HepG2 (cell line): ENCODE measurements at regions not wholly inside any gene's neighbourhood (a gene's known extent, or its start where the extent isn't known, plus 50 kb on each side); places are given as distances from the start of the nearest gene placed in this dataset.
A peak's percentile ranks its signal among the peaks of the same experiment; 100 is the strongest.

Experiments
- ATAC-seq: fragments of 200-7000 bp; cut with Tn5 transposase; 3 replicates; pipeline ENCODE4 v1.9.1; 2020; ENCODE audit warnings: mild to moderate bottlenecking, moderate library complexity
- BruUV-seq: library from RNA; stranded (reverse); fragments of 400-500 nt; replicated peaks from 2 replicates; lab custom pipeline; 2021; lab: Mats Ljungman, UMichigan
- CTCF ChIA-PET: fragments of 300-600 bp; formaldehyde crosslinking; extraction: SDS; loops from one replicate; lab custom pipeline; 2021; ENCODE audit warnings: low total read pairs, inconsistent platforms, low intra/inter-chr PET ratio; lab: Yijun Ruan, JAX
- POLR2A ChIA-PET: fragments of 350-600 bp; sonication (Branson Sonifier 250); formaldehyde crosslinking; loops from one replicate; lab custom pipeline; 2020; ENCODE audit warnings: antibody characterized with exemption, inconsistent platforms; lab: Yijun Ruan, JAX
- DNase-seq: peaks from one replicate; pipeline ENCODE4 v3.0.0-alpha.2; 2015; ENCODE audit warnings: low spot score
- FAIRE-seq: peaks from 3 replicates; lab custom pipeline; 2011; peaks lifted over from hg19 to GRCh38; lab: Jason Lieb, UNC
- H2AFZ ChIP-seq: one replicate; pipeline ENCODE4 v1.6.1; 2011; ENCODE audit warnings: low read length, inconsistent platforms
- H3K27ac ChIP-seq: fragments of 300-600 bp; 3 replicates; pipeline ENCODE4 v1.8.0; 2011; ENCODE audit warnings: mixed run types, mild to moderate bottlenecking, mixed read lengths, low read length, inconsistent platforms; ENCODE audit not compliant: insufficient read depth; ENCODE audit errors: extremely low read length
- H3K27me3 ChIP-seq, 2 experiments: fragments of 200-600 bp in 1 of 2; 2 replicates in 1 of 2; 3 replicates in 1 of 2; pipeline versions ENCODE4 v1.6.0 to v1.8.0; 2011; ENCODE audit warnings: low read length in 2 of 2, mild to moderate bottlenecking in 2 of 2, moderate library complexity in 2 of 2, inconsistent platforms in 1 of 2; ENCODE audit not compliant: insufficient read depth in 2 of 2, control insufficient read depth in 1 of 2
- H3K36me3 ChIP-seq, 2 experiments: fragments of 200-600 bp in 1 of 2; replicated peaks in 1 of 2; 2 replicates in 1 of 2; 3 replicates in 1 of 2; pipeline versions ENCODE4 v1.5.1 to v1.8.0; 2011; ENCODE audit warnings: low read length in 2 of 2, inconsistent platforms in 1 of 2; ENCODE audit not compliant: insufficient read depth in 2 of 2, control insufficient read depth in 1 of 2
- H3K4me1 ChIP-seq: 2 replicates; pipeline ENCODE4 v1.5.1; 2012; ENCODE audit warnings: low read length, inconsistent platforms; ENCODE audit not compliant: insufficient read depth
- H3K4me2 ChIP-seq: 2 replicates; pipeline ENCODE4 v1.6.0; 2011; ENCODE audit warnings: low read depth, low read length, inconsistent platforms
- H3K4me3 ChIP-seq, 3 experiments: fragments of 200-600 bp in 1 of 3; sonication (generic), shearing (Covaris generic) in 1 of 3; replicated peaks in 1 of 3; 2 replicates each; pipeline ENCODE4 v1.5.1; 2011 to 2016; ENCODE audit warnings: low read length in 3 of 3, inconsistent platforms in 2 of 3, low read depth in 2 of 3, mild to moderate bottlenecking in 2 of 3, control low read depth in 1 of 3, mixed read lengths in 1 of 3; ENCODE audit not compliant: insufficient read depth in 1 of 3
- H3K79me2 ChIP-seq: one replicate; pipeline ENCODE4 v1.6.1; 2011; ENCODE audit warnings: low read length, inconsistent platforms; ENCODE audit not compliant: insufficient read depth
- H3K9ac ChIP-seq: 2 replicates; pipeline ENCODE4 v1.6.0; 2011; ENCODE audit warnings: mild to moderate bottlenecking, low read depth, low read length, inconsistent platforms; ENCODE audit not compliant: insufficient read depth
- H3K9me3 ChIP-seq: 2 replicates; pipeline ENCODE4 v1.5.1; 2012; ENCODE audit warnings: mild to moderate bottlenecking, low read length
- H4K20me1 ChIP-seq: 2 replicates; pipeline ENCODE4 v1.6.0; 2011; ENCODE audit warnings: inconsistent platforms, mild to moderate bottlenecking, low read length, moderate library complexity; ENCODE audit not compliant: insufficient read depth
- CEBPB ChIP-seq: IDR thresholded peaks from 2 replicates; pipeline ENCODE4 v1.6.1; 2011; ENCODE audit warnings: low read depth, low read length, improper control_type of control experiment, borderline replicate concordance
- CHD4 ChIP-seq: fragments of 200-600 bp; sonication (generic); IDR thresholded peaks from 2 replicates; pipeline ENCODE4 v1.7.0; 2017; ENCODE audit warnings: mild to moderate bottlenecking, low read length, borderline replicate concordance
- FOXP1 ChIP-seq, 2 experiments: fragments of 450-650 bp in 1 of 2; IDR thresholded peaks; 2 replicates each; pipeline ENCODE4 v1.6.1; 2017 to 2018; ENCODE audit warnings: antibody characterized with exemption in 1 of 2
- MXD4 ChIP-seq: IDR thresholded peaks from 2 replicates; pipeline ENCODE4 v1.6.1; 2016; ENCODE audit warnings: mild to moderate bottlenecking, missing biosample characterization, missing genetic modification reagents
- SNAPC2 ChIP-seq: sonication (generic); formaldehyde crosslinking; IDR thresholded peaks from 2 replicates; pipeline ENCODE4 v1.8.1; 2022; ENCODE audit warnings: mild to moderate bottlenecking, missing genetic modification reagents
- ZNF552 ChIP-seq: sonication (generic); formaldehyde crosslinking; IDR thresholded peaks from 2 replicates; pipeline ENCODE4 v1.9.0; 2022; ENCODE audit warnings: missing genetic modification reagents, mild to moderate bottlenecking, borderline replicate concordance
- ZNF792 ChIP-seq: IDR thresholded peaks from 2 replicates; pipeline ENCODE4 v1.6.1; 2016
- WGBS: methylation state at CpG from one replicate; pipeline ENCODE4 v1.1.6; 2017; ENCODE audit warnings: low lambda C conversion rate; 5-methylcytosine and 5-hydroxymethylcytosine counted together
- in situ Hi-C: cut with HindIII; loops from 2 replicates; pipeline ENCODE4 v1.10.0; 2017; ENCODE audit warnings: low pct_unique_long_range_greater_than_20kb; ENCODE audit not compliant: extremely low pct_ligation_motif_present
- intact Hi-C: fragments of 100-400 bp; cut with micrococcal nuclease; formaldehyde crosslinking; loops from one replicate; pipeline ENCODE4 v1.10.0; 2022; ENCODE audit not compliant: unreplicated experiment
- TF ChIP-seq, protein P1 (sequence below): sonication (generic); formaldehyde crosslinking; IDR thresholded peaks from 2 replicates; pipeline ENCODE4 v1.4.0; 2020; ENCODE audit warnings: missing genetic modification reagents, borderline replicate concordance
- TF ChIP-seq, protein P2 (sequence below): sonication (generic); formaldehyde crosslinking; IDR thresholded peaks from 2 replicates; pipeline ENCODE4 v1.8.0; 2022; ENCODE audit warnings: missing genetic modification reagents, mild to moderate bottlenecking, inconsistent platforms, borderline replicate concordance

DNA sequence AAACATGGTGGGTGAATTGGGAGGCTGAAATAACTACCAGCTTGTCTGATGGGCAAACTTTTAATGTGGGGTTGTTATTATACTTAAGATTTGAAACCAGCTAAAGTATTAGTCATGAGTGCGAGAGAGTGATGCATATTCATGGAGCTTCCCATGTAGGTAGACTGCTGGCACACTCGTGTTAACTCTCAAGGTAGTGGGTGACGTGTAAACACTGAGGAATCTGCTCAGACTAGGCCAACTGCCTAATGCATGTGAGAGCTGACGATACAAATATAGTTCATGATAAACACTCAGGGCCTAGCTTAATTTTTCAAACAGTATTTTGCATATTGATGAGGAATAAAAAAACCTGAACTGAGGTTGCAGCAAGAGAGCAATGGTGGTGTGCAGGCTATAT, 1165.7 kb upstream of the PIK3C3 start (continued):
- TF ChIP-seq, protein P1, sequence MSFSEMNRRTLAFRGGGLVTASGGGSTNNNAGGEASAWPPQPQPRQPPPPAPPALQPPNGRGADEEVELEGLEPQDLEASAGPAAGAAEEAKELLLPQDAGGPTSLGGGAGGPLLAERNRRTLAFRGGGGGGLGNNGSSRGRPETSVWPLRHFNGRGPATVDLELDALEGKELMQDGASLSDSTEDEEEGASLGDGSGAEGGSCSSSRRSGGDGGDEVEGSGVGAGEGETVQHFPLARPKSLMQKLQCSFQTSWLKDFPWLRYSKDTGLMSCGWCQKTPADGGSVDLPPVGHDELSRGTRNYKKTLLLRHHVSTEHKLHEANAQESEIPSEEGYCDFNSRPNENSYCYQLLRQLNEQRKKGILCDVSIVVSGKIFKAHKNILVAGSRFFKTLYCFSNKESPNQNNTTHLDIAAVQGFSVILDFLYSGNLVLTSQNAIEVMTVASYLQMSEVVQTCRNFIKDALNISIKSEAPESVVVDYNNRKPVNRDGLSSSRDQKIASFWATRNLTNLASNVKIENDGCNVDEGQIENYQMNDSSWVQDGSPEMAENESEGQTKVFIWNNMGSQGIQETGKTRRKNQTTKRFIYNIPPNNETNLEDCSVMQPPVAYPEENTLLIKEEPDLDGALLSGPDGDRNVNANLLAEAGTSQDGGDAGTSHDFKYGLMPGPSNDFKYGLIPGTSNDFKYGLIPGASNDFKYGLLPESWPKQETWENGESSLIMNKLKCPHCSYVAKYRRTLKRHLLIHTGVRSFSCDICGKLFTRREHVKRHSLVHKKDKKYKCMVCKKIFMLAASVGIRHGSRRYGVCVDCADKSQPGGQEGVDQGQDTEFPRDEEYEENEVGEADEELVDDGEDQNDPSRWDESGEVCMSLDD (CRISPR knock-in tag): no peak
- TF ChIP-seq, protein P2, sequence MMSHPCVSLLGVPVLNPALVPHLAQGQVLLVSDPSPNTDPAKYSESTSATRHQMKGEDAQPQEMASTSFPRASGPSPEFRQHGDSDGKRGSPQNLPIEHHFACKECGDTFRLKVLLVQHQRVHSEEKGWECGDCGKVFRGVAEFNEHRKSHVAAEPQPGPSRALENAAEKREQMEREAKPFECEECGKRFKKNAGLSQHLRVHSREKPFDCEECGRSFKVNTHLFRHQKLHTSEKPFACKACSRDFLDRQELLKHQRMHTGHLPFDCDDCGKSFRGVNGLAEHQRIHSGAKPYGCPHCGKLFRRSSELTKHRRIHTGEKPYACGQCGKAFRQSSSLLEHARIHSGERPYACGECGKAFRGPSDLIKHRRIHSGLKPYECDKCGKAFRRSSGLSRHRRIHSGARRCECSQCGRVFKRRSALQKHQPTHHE (CRISPR knock-in tag): no peak
- TF ChIP-seq MXD4 (CRISPR knock-in tag): no peak

GRCh38 chr18:40782453-40783130, 1172.4 kb upstream of the PIK3C3 start:
- no peaks in the 10 kb centered on the region for H3K36me3 ChIP-seq
- no peak overlapping the region for H3K4me3 ChIP-seq
- no peaks in the 10 kb centered on the region for H4K20me1 ChIP-seq
- no peak overlapping the region for H3K4me2 ChIP-seq
- CTCF ChIA-PET: no interaction called here
- ATAC-seq: no peak
- FAIRE-seq: no peak
- no peaks in the 10 kb centered on the region for H3K4me1 ChIP-seq
- intact Hi-C loops (no loop called here), in situ Hi-C loops (no loop called here)
- no peak for TF ChIP-seq ZNF792 (CRISPR knock-in tag)
- TF ChIP-seq CEBPB: peak; percentile 53; the same call in 1 of the 2 replicates
- no peak for TF ChIP-seq ZNF552 (CRISPR knock-in tag)
- no peak for TF ChIP-seq FOXP1 (IDR thresholded peaks at IDR 0.05)
- TF ChIP-seq FOXP1 (CRISPR knock-in tag; IDR thresholded peaks at IDR 0.05): no peak
- TF ChIP-seq SNAPC2 (CRISPR knock-in tag): no peak
- TF ChIP-seq CHD4: no peak
- H3K79me2 ChIP-seq: no peaks in the 10 kb centered on the region
- H3K27ac ChIP-seq: no peak overlapping the region
- BruUV-seq: no TSS peak
- H3K9me3 ChIP-seq: no peaks in the 10 kb centered on the region
- DNase-seq: no peak
- no peak overlapping the region for H2AFZ ChIP-seq
- POLR2A ChIA-PET: no interaction called here
- 0% methylated on average over 3 of the region's 3 CpGs for WGBS
- H3K27me3 ChIP-seq: no peaks in the 10 kb centered on the region; a peak in 1 of 5 replicates
- H3K9ac ChIP-seq: no peak overlapping the region
